Esophagus squamous epithelium (tissue), 5 donors: ENCODE measurements at regions not wholly inside any gene's neighbourhood (a gene's known extent, or its start where the extent isn't known, plus 50 kb on each side); places are given as distances from the start of the nearest gene placed in this dataset.

Experiments
- DNase-seq: peaks from one replicate; lab custom pipeline; 2025; lab: John Stamatoyannopoulos, UW
- H3K27ac ChIP-seq, 4 donors: fragments of 200-600 bp; sonication (generic); one replicate each; pipeline ENCODE4 v1.5.1; 2016 to 2019; ENCODE audit warnings: mild to moderate bottlenecking in 1 of 4
- H3K27me3 ChIP-seq, 4 donors: fragments of 200-600 bp; sonication (generic); 1 replicate in 3 of 4; 2 replicates in 1 of 4; pipeline versions ENCODE4 v1.5.1 to v1.6.0; 2017 to 2021; ENCODE audit warnings: antibody characterized with exemption in 1 of 4
- H3K36me3 ChIP-seq, 3 donors: fragments of 200-600 bp; sonication (generic); one replicate each; pipeline ENCODE4 v1.5.1; 2016 to 2019
- H3K4me1 ChIP-seq, 3 donors: fragments of 200-600 bp; sonication (generic); one replicate each; pipeline ENCODE4 v1.5.1; 2017 to 2019
- H3K4me3 ChIP-seq, 4 donors: fragments of 200-600 bp; sonication (generic); 1 replicate in 3 of 4; 2 replicates in 1 of 4; pipeline ENCODE4 v1.5.1; 2016 to 2019; ENCODE audit warnings: mild to moderate bottlenecking in 2 of 4, moderate library complexity in 1 of 4
- H3K9me3 ChIP-seq, 3 donors: fragments of 200-600 bp; sonication (generic); one replicate each; pipeline ENCODE4 v1.5.1; 2016 to 2019
- CTCF ChIP-seq, 6 experiments: fragments of 450-650 bp in 4 of 6; fragments of 200-600 bp in 2 of 6; sonication (generic) in 2 of 6; IDR thresholded peaks; one replicate each; pipeline ENCODE4 v1.5.1; 2016 to 2019; ENCODE audit warnings: antibody characterized with exemption in 6 of 6, mild to moderate bottlenecking in 4 of 6, moderate library complexity in 4 of 6
- POLR2A ChIP-seq, 4 donors: fragments of 450-650 bp; IDR thresholded peaks; one replicate each; pipeline ENCODE4 v1.6.1; 2017; ENCODE audit warnings: antibody characterized with exemption in 4 of 4, mild to moderate bottlenecking in 4 of 4, moderate library complexity in 3 of 4
- WGBS, 2 donors: methylation state at CpG; one replicate each; pipeline ENCODE4 v1.1.5; 2018; 5-methylcytosine and 5-hydroxymethylcytosine counted together
- intact Hi-C: fragments of 100-400 bp; cut with DNase I; formaldehyde crosslinking; loops from one replicate; pipeline ENCODE4 v1.15.0; 2022
- donor health status: DM: yes; HTN: yes; CAD: no.

DNA sequence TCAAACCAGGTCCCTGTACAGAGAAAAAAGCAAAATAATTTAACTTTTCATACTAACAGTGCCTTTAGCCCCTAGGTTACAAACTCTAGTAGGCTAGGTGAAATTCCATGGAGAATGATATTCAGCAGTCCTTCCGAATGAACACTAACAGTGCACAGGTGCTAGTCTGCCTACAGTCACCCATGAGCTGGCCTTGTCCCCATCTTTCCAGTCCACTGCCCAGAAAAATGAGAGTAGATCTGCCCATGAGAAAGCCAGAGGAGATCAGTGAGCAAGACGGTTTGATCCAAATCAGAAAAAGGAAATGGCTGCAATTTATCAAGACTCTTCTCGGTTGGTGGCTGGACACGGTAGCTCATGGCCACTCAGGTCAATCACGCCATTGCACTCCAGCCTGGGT, 524.9 kb downstream of the FGF9 start:
- peaks cover 0 to 12% (median 2%) of the 10 kb centered on the region in 3 donors for H3K4me1 ChIP-seq
- TF ChIP-seq POLR2A (IDR thresholded peaks at IDR 0.05) (no peak), CTCF (IDR thresholded peaks at IDR 0.05) (no peak)
- WGBS, 2 donors = 88 to 97% methylated on average over 5 of the region's 5 CpGs
- no peak for DNase-seq
- no peaks in the 10 kb centered on the region for H3K27me3 ChIP-seq
- H3K4me3 ChIP-seq = no peak overlapping the region
- intact Hi-C loops = no loop called here
- no peak overlapping the region for H3K27ac ChIP-seq
- no peaks in the 10 kb centered on the region for H3K9me3 ChIP-seq
- no peaks in the 10 kb centered on the region for H3K36me3 ChIP-seq

GRCh38 chr13:22196777-22197176, 525.9 kb downstream of the FGF9 start:
- no peak for DNase-seq
- H3K36me3 ChIP-seq = no peaks in the 10 kb centered on the region
- intact Hi-C loops = no loop called here

GRCh38 chr13:22198001-22198400, 527.1 kb downstream of the FGF9 start:
- Histone ChIP-seq H3K27me3 (no peaks in the 10 kb centered on the region), H3K4me3 (peak overlapping the region in 1 of 4 donors; percentile 18), H3K9me3 (no peaks in the 10 kb centered on the region), H3K36me3 (no peaks in the 10 kb centered on the region), H3K27ac (no peak overlapping the region), H3K4me1 (peaks cover 0 to 16% (median 2%) of the 10 kb centered on the region in 3 donors)
- DNase-seq = no peak
- intact Hi-C loops = no loop called here
- TF ChIP-seq POLR2A (IDR thresholded peaks at IDR 0.05) (no peak), CTCF (IDR thresholded peaks at IDR 0.05) (no peak)
- WGBS, 2 donors = 19 to 21% methylated on average over 4 of the region's 4 CpGs

More at GRCh38 chr13:22196777-22197176, 525.9 kb downstream of the FGF9 start:
- H3K27me3 ChIP-seq = no peaks in the 10 kb centered on the region
- H3K9me3 ChIP-seq = no peaks in the 10 kb centered on the region
- no peak for TF ChIP-seq CTCF (IDR thresholded peaks at IDR 0.05)
- no peak for TF ChIP-seq POLR2A (IDR thresholded peaks at IDR 0.05)
- no peak overlapping the region for H3K27ac ChIP-seq
- no peak overlapping the region for H3K4me3 ChIP-seq
- peaks cover 0 to 16% (median 2%) of the 10 kb centered on the region in 3 donors for H3K4me1 ChIP-seq

DNA sequence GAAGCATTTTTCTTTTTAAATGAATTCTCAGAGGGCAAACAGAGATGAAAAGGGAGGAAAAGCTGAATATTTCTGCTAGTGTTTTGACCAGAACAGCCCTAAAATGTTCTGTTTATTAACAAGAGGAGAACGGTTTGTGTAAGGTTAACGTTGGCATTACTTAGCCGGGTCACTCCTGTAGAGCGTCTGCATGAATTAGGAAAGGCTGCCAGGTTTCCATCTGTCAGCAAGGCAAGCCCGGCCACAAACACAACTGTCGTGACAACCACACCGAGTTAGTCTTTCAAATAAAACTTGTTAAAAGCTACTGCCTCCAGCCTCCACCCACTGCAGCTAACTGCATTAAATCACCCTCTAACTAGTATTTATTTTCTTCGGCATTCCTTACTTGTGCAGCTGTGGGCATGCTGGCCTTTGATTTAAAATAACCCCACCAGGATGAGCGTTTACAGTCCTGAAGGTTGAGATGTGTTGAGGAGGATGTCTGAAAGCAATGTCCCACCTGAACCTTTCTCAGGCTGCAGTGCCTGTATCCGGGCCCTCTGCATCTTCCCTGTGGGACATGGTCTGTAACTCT, 527.9 kb downstream of the FGF9 start:
- Histone ChIP-seq H3K27me3 (no peaks in the 10 kb centered on the region), H3K27ac (no peak overlapping the region), H3K4me1 (peaks cover 0 to 16% (median 2%) of the 10 kb centered on the region in 3 donors), H3K9me3 (no peaks in the 10 kb centered on the region), H3K36me3 (no peaks in the 10 kb centered on the region), H3K4me3 (no peak overlapping the region)
- TF ChIP-seq POLR2A (IDR thresholded peaks at IDR 0.05) (no peak), CTCF (IDR thresholded peaks at IDR 0.05) (no peak)
- DNase-seq = no peak
- intact Hi-C loops = no loop called here
- WGBS, 2 donors = 46 to 47% methylated on average over 10 of the region's 10 CpGs

- H3K4me3 ChIP-seq = no peak overlapping the region
- H3K36me3 ChIP-seq = no peaks in the 10 kb centered on the region
- no peaks in the 10 kb centered on the region for H3K9me3 ChIP-seq
- H3K4me1 ChIP-seq = peaks cover 0 to 16% (median 2%) of the 10 kb centered on the region in 3 donors
- intact Hi-C loops = no loop called here
- no peak overlapping the region for H3K27ac ChIP-seq
- 100% methylated on average over 1 of the region's 1 CpG for WGBS, 2 donors
- TF ChIP-seq POLR2A (IDR thresholded peaks at IDR 0.05) (no peak), CTCF (IDR thresholded peaks at IDR 0.05) (no peak)
- no peaks in the 10 kb centered on the region for H3K27me3 ChIP-seq
- no peak for DNase-seq
Observed at GRCh38 chr13:22200440-22200839, 529.6 kb downstream of the FGF9 start.
